Thoracic aorta (tissue), 2 donors: ENCODE measurements at regions not wholly inside any gene's neighbourhood (a gene's known extent, or its start where the extent isn't known, plus 50 kb on each side); places are given as distances from the start of the nearest gene placed in this dataset.

Experiments used
- ATAC-seq: fragments of 150-250 bp; one replicate; pipeline ENCODE4 v1.8.0; 2017; ENCODE audit warnings: low read depth; ENCODE audit not compliant: insufficient number of reproducible peaks, low FRiP score
- DNase-seq: peaks from one replicate; pipeline ENCODE4 v3.0.0-alpha.2; 2020; ENCODE audit warnings: low spot score
- H3K27ac ChIP-seq, 2 donors: fragments of 200-600 bp; sonication (generic); 1 replicate in 1 of 2; 2 replicates in 1 of 2; pipeline ENCODE4 v1.5.1; 2016; ENCODE audit warnings: mild to moderate bottlenecking in 2 of 2, moderate library complexity in 2 of 2
- H3K27me3 ChIP-seq: fragments of 200-600 bp; sonication (generic); replicated peaks from 2 replicates; pipeline ENCODE4 v1.6.0; 2016; ENCODE audit warnings: mild to moderate bottlenecking; ENCODE audit not compliant: insufficient read depth
- H3K36me3 ChIP-seq: fragments of 200-600 bp; sonication (generic); one replicate; pipeline ENCODE4 v1.5.1; 2016
- H3K4me1 ChIP-seq, 2 donors: fragments of 200-600 bp; sonication (generic); 1 replicate in 1 of 2; 2 replicates in 1 of 2; pipeline versions ENCODE4 v1.5.1 to v1.6.0; 2016; ENCODE audit warnings: low read depth in 2 of 2, mild to moderate bottlenecking in 1 of 2; ENCODE audit not compliant: control insufficient read depth in 1 of 2
- H3K4me3 ChIP-seq: fragments of 200-600 bp; sonication (generic); 2 replicates; pipeline ENCODE4 v1.5.1; 2016; ENCODE audit warnings: mild to moderate bottlenecking
- H3K9me3 ChIP-seq: fragments of 200-600 bp; sonication (generic); 2 replicates; pipeline ENCODE4 v1.5.1; 2016
- CTCF ChIP-seq: fragments of 200-600 bp; sonication (generic); IDR thresholded peaks from one replicate; pipeline ENCODE4 v1.5.1; 2019; ENCODE audit warnings: antibody characterized with exemption

DNA sequence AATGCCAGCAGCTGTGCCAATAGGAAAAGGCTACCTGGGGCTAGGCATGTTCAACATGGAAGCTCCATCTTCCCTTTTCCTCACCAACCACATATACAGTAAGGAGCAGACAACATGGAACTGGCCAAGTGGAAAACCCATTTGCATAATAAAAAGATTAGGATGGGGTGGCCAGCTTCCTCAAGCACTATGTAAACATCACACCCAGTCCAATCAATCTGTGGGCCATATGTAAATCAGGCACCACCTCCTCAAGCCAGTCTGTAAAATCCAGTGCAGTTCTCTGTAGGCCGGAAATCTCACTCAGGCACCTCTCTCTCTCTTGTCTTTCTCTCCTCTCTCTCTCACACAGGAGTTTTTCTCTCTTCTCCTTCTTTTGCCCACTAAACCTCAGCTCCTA lies 360.2 kb upstream of the GRIA1 start:
- DNase-seq (no peak), ATAC-seq (no peak)
- Histone ChIP-seq H3K36me3 (no peaks in the 10 kb centered on the region), H3K27me3 (no peaks in the 10 kb centered on the region), H3K4me3 (no peak overlapping the region), H3K9me3 (no peaks in the 10 kb centered on the region), H3K27ac (no peak overlapping the region), H3K4me1 (no peaks in the 10 kb centered on the region)
- no peak for TF ChIP-seq CTCF

DNA sequence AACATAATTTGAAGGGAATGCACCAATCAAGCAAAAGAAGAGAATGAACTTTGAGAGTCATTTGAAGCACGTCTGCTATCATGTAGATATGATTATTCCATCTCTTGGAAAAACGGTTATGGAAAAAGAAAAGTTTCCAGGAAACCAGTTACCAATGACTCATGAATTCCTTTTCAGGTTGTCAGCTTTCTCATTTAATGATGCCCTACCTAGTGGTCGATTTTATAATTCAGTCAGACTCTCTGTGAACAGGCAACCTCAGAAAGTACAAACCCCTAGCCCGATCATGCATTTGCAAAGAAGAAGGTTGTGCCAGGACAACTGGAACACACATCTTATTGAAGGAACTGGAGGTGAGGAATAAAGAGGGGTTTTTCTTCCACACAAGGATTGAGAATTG lies 355.1 kb upstream of the GRIA1 start:
- ATAC-seq, result no peak

DNA sequence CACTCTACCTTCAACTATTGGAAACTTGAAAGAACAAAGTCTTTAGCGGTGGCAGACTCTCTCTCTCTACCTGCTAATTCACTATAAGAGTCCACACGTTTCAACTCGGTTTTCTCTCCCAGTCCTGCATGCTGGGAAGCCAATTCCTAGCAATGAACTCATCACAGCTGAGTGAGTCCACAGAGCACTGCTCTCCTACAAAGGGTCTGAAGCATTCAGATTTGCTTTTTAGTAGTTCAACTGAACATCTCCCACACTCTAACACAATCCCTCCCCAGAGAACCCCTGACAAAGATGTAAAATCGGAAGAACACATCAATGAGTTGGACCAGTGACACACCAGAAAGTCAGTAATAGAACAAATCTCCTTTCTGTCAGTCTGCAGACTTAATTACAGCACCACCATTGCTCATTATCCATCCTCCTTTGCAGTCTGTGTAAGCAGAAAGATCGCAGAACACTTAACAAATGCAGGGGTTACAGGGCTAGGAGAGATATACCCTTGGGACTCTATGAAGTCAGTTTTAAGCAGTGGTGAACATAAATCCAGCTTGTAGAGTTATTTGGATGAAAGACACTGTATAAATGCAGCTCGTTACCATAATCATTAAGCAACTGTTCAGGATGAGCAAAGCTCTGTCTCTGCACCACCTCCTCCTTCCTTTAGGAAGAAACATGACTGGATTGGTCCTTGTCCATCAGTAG lies 353.4 kb upstream of the GRIA1 start:
- TF ChIP-seq CTCF, result no peak
- no peaks in the 10 kb centered on the region for H3K36me3 ChIP-seq
- H3K9me3 ChIP-seq, result no peaks in the 10 kb centered on the region
- H3K27me3 ChIP-seq, result no peaks in the 10 kb centered on the region
- ATAC-seq, result no peak
- peaks cover 2 to 9% of the 10 kb centered on the region in 2 donors for H3K4me1 ChIP-seq
- DNase-seq, result no peak
- H3K4me3 ChIP-seq, result no peak overlapping the region
- H3K27ac ChIP-seq, result no peak overlapping the region

More for the DNA sequence above, 355.1 kb upstream of the GRIA1 start:
- TF ChIP-seq CTCF, result no peak
- H3K4me1 ChIP-seq, result peaks cover 2 to 9% of the 10 kb centered on the region in 2 donors
- no peaks in the 10 kb centered on the region for H3K9me3 ChIP-seq
- no peaks in the 10 kb centered on the region for H3K36me3 ChIP-seq
- no peak for DNase-seq
- H3K4me3 ChIP-seq, result no peak overlapping the region
- H3K27ac ChIP-seq, result no peak overlapping the region
- H3K27me3 ChIP-seq, result no peaks in the 10 kb centered on the region

DNA sequence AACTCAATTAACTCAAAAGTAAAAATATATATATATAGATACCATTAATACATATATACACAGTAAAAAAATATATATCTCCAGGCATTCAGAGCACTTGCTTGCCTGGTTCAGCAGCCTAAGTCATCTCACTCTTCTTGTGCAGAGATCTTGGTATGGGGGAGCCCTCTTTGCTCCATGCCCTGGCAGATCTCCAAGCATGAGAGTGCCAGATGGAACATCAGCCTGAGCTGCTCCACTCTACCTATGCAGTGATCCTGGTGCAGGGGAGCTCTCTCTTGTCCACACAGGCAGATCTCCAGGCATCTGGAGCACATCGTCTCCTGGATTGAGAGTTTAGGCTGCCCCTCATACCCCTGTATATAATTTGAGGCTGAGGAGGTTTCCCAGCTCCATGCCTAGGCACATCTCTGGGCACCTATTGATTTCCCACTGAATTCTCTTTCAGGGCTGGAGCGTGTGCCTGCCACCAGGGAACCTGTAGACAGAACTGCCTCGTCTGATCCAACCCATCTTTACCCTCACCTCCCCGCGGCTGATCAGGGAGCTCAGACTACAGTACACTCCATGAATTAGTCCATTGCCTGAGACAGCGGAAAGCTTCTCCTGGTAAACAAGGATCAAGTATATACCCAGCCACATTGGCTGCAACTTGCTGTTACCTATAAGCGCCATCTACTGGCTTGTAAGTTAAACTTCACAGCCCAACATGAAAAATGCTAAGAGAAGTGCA lies 342.4 kb upstream of the GRIA1 start:
- TF ChIP-seq CTCF, result peak; percentile 59
- H3K4me3 ChIP-seq, result no peak overlapping the region
- ATAC-seq, result no peak
- no peak overlapping the region for H3K27ac ChIP-seq
- no peaks in the 10 kb centered on the region for H3K4me1 ChIP-seq
- peaks cover 22% of the 10 kb centered on the region for H3K9me3 ChIP-seq
- no peaks in the 10 kb centered on the region for H3K27me3 ChIP-seq
- no peak for DNase-seq
- H3K36me3 ChIP-seq, result no peaks in the 10 kb centered on the region

DNA sequence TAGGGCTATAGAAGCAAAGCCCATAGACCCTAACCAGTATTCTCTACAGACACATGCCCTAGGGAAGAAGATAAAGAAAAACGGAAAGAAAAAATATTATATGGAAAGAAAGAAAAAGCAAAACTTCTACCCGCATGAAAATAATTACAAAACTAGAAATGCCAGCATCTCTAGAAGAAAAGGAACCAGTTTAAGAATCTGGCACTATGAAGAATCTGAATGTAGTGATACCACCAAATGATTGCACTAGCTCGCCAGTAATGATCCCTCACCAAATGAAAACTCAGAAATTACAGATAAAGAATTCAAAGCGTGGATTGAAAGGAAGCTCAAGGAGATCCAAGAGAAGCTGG lies 341.9 kb upstream of the GRIA1 start:
- Histone ChIP-seq H3K36me3 (no peaks in the 10 kb centered on the region), H3K27me3 (no peaks in the 10 kb centered on the region), H3K4me3 (no peak overlapping the region), H3K9me3 (peaks cover 17% of the 10 kb centered on the region), H3K27ac (no peak overlapping the region), H3K4me1 (no peaks in the 10 kb centered on the region)
- TF ChIP-seq CTCF, result no peak
- DNase-seq, result no peak
- no peak for ATAC-seq
